PC-3 (cell line): ENCODE measurements at regions not wholly inside any gene's neighbourhood (a gene's known extent, or its start where the extent isn't known, plus 50 kb on each side); places are given as distances from the start of the nearest gene placed in this dataset.

ENCODE experiments used
- ATAC-seq: fragments of 200-7000 bp; cut with Tn5 transposase; 2 replicates; pipeline ENCODE4 v1.9.1; 2020; ENCODE audit warnings: mild to moderate bottlenecking, moderate library complexity
- BruUV-seq: library from RNA; stranded (reverse); fragments of 400-500 nt; replicated peaks from 2 replicates; lab custom pipeline; 2021; lab: Mats Ljungman, UMichigan
- CTCF ChIA-PET: fragments of 300-600 bp; sonication (Branson Sonifier 250); formaldehyde crosslinking; loops from one replicate; lab custom pipeline; 2022; ENCODE audit warnings: antibody characterized with exemption; lab: Charles Lee
- POLR2A ChIA-PET: fragments of 300-600 bp; sonication (Branson Sonifier 250); formaldehyde crosslinking; loops from one replicate; lab custom pipeline; 2022; ENCODE audit warnings: antibody characterized with exemption; ENCODE audit not compliant: unreplicated experiment; lab: Charles Lee
- DNase-seq: peaks from one replicate; pipeline ENCODE4 v3.0.0-alpha.2; 2015
- H2AFZ ChIP-seq: fragments of 300-600 bp; sonication (generic); 2 replicates; pipeline ENCODE4 v1.6.0; 2016; ENCODE audit warnings: antibody characterized with exemption, low read length
- H3F3A ChIP-seq: fragments of 300-600 bp; sonication (generic); one replicate; pipeline ENCODE4 v1.6.0; 2017; ENCODE audit warnings: antibody characterized with exemption, low read length, control low read depth, mild to moderate bottlenecking; ENCODE audit not compliant: unreplicated experiment
- H3K27ac ChIP-seq: fragments of 300-600 bp; sonication (generic); 2 replicates; pipeline ENCODE4 v1.5.1; 2016; ENCODE audit warnings: mild to moderate bottlenecking, low read length
- H3K27me3 ChIP-seq: fragments of 300-600 bp; sonication (generic); 2 replicates; pipeline ENCODE4 v1.6.1; 2016; ENCODE audit warnings: low read length, mixed read lengths
- H3K36me3 ChIP-seq: fragments of 300-600 bp; sonication (generic); 2 replicates; pipeline ENCODE4 v1.6.1; 2016; ENCODE audit warnings: low read depth, mixed run types, low read length, mixed read lengths
- H3K4me1 ChIP-seq: fragments of 300-600 bp; sonication (generic); 2 replicates; pipeline ENCODE4 v1.5.1; 2016; ENCODE audit warnings: low read length; ENCODE audit not compliant: insufficient read depth
- H3K4me2 ChIP-seq: fragments of 300-600 bp; sonication (generic); 2 replicates; pipeline ENCODE4 v1.6.0; 2016; ENCODE audit warnings: low read length
- H3K4me3 ChIP-seq: fragments of 300-600 bp; sonication (generic); 2 replicates; pipeline ENCODE4 v1.5.1; 2016; ENCODE audit warnings: mild to moderate bottlenecking, low read length, mixed read lengths
- H3K79me2 ChIP-seq: fragments of 300-600 bp; sonication (generic); 2 replicates; pipeline ENCODE4 v1.6.1; 2017; ENCODE audit warnings: low read length, mixed read lengths
- H3K9ac ChIP-seq: fragments of 300-600 bp; sonication (generic); 2 replicates; pipeline ENCODE4 v1.6.0; 2016; ENCODE audit warnings: mild to moderate bottlenecking, low read length
- H3K9me2 ChIP-seq: fragments of 300-600 bp; sonication (generic); replicated peaks from 2 replicates; pipeline ENCODE4 v1.6.1; 2016; ENCODE audit warnings: mixed run types, low read length, mixed read lengths
- H3K9me3 ChIP-seq: fragments of 300-600 bp; sonication (generic); 2 replicates; pipeline ENCODE4 v1.6.1; 2016; ENCODE audit warnings: low read length, mixed read lengths
- H4K20me1 ChIP-seq: fragments of 300-600 bp; sonication (generic); 2 replicates; pipeline ENCODE4 v1.6.1; 2016; ENCODE audit warnings: low read length, mixed read lengths
- CTCF ChIP-seq: fragments of 300-600 bp; sonication (generic); conservative IDR thresholded peaks from 2 replicates; pipeline ENCODE4 v1.5.1; 2017; ENCODE audit warnings: antibody characterized with exemption, low read depth, mild to moderate bottlenecking, low read length
- EZH2 ChIP-seq: fragments of 300-600 bp; sonication (generic); IDR thresholded peaks from one replicate; pipeline ENCODE4 v1.6.1; 2017; ENCODE audit warnings: antibody characterized with exemption, mild to moderate bottlenecking, low read length; ENCODE audit not compliant: unreplicated experiment
- EZH2phosphoT487 ChIP-seq: fragments of 300-600 bp; sonication (generic); IDR thresholded peaks from 2 replicates; pipeline ENCODE4 v1.6.1; 2018; ENCODE audit warnings: mild to moderate bottlenecking, antibody characterized with exemption, low read length, borderline replicate concordance
- intact Hi-C: fragments of 100-400 bp; cut with micrococcal nuclease; formaldehyde crosslinking; loops from 2 replicates; pipeline ENCODE4 v1.9.0; 2023

- H3K9ac ChIP-seq: no peak overlapping the region
- ChIA-PET CTCF (no interaction called here), POLR2A (no interaction called here)
- H3K36me3 ChIP-seq: no peaks in the 10 kb centered on the region
- H3K27ac ChIP-seq: no peak overlapping the region
- no peaks in the 10 kb centered on the region for H3K27me3 ChIP-seq
- TF ChIP-seq EZH2: no peak
- TF ChIP-seq EZH2phosphoT487: no peak
- no peak for TF ChIP-seq CTCF
- no peak overlapping the region for H2AFZ ChIP-seq
- no peaks in the 10 kb centered on the region for H4K20me1 ChIP-seq
- no peaks in the 10 kb centered on the region for H3K9me3 ChIP-seq
- H3K4me3 ChIP-seq: no peak overlapping the region
- DNase-seq (no peak), ATAC-seq (no peak)
- H3F3A ChIP-seq: no peaks in the 10 kb centered on the region
- H3K4me1 ChIP-seq: no peaks in the 10 kb centered on the region
- intact Hi-C loops: no loop called here
- no peaks in the 10 kb centered on the region for H3K79me2 ChIP-seq
- no peak overlapping the region for H3K4me2 ChIP-seq
- no TSS peak for BruUV-seq
- no peaks in the 10 kb centered on the region; the same call in 1 of the 2 replicates for H3K9me2 ChIP-seq
These were observed 574.7 kb upstream of the PLXNA2 start for GRCh38 chr1:208818770-208819445.

GRCh38 chr1:208820580-208821212 lies 576.5 kb upstream of the PLXNA2 start:
- no TSS peak for BruUV-seq
- TF ChIP-seq EZH2: no peak
- no peak for TF ChIP-seq EZH2phosphoT487
- no peak for TF ChIP-seq CTCF
- POLR2A ChIA-PET: no interaction called here
- no peak for ATAC-seq
- Histone ChIP-seq H3K4me1 (no peaks in the 10 kb centered on the region), H3K9me3 (no peaks in the 10 kb centered on the region), H3K4me2 (no peak overlapping the region), H3K9me2 (no peaks in the 10 kb centered on the region; the same call in 1 of the 2 replicates), H3K9ac (no peak overlapping the region), H3K36me3 (no peaks in the 10 kb centered on the region), H4K20me1 (no peaks in the 10 kb centered on the region), H3K27me3 (no peaks in the 10 kb centered on the region), H3K79me2 (no peaks in the 10 kb centered on the region), H3K4me3 (no peak overlapping the region), H3F3A (no peaks in the 10 kb centered on the region), H3K27ac (no peak overlapping the region), H2AFZ (no peak overlapping the region)
- CTCF ChIA-PET: no interaction called here
- intact Hi-C loops: no loop called here
- no peak for DNase-seq

GRCh38 chr1:208821939-208822338 lies 577.8 kb upstream of the PLXNA2 start:
- Histone ChIP-seq H3K27me3 (no peaks in the 10 kb centered on the region), H3K4me1 (no peaks in the 10 kb centered on the region), H3K4me3 (no peak overlapping the region), H3K27ac (no peak overlapping the region), H3K9me3 (no peaks in the 10 kb centered on the region), H2AFZ (no peak overlapping the region), H3K9me2 (no peaks in the 10 kb centered on the region; the same call in 1 of the 2 replicates), H3K36me3 (no peaks in the 10 kb centered on the region), H3K9ac (no peak overlapping the region), H4K20me1 (no peaks in the 10 kb centered on the region), H3K79me2 (no peaks in the 10 kb centered on the region), H3F3A (no peaks in the 10 kb centered on the region), H3K4me2 (no peak overlapping the region)
- no peak for DNase-seq
- TF ChIP-seq EZH2phosphoT487 (no peak), CTCF (no peak), EZH2 (no peak)
- intact Hi-C loops: no loop called here
- CTCF ChIA-PET: no interaction called here
- no peak for ATAC-seq
- BruUV-seq: no TSS peak
- POLR2A ChIA-PET: no interaction called here
